H1 (cell line): ENCODE measurements at regions not wholly inside any gene's neighbourhood (a gene's known extent, or its start where the extent isn't known, plus 50 kb on each side); places are given as distances from the start of the nearest gene placed in this dataset.

ENCODE experiments used
- CEBPB ChIP-seq: IDR thresholded peaks from 2 replicates; pipeline ENCODE4 v1.6.1; 2012; ENCODE audit warnings: low read depth, low read length
- CHD7 ChIP-seq: fragments of 300-600 bp; sonication (generic); IDR thresholded peaks from 2 replicates; pipeline ENCODE4 v1.7.1; 2012; ENCODE audit warnings: low read length, moderate library complexity, mild to moderate bottlenecking, inconsistent platforms; ENCODE audit not compliant: insufficient replicate concordance
- EP300 ChIP-seq, 2 experiments: IDR thresholded peaks; 1 replicate in 1 of 2; 2 replicates in 1 of 2; pipeline ENCODE4 v1.6.1; 2011 to 2012; ENCODE audit warnings: low read depth in 2 of 2, low read length in 2 of 2, mild to moderate bottlenecking in 2 of 2, borderline replicate concordance in 1 of 2, inconsistent platforms in 1 of 2, moderate library complexity in 1 of 2
- FOSL1 ChIP-seq: IDR thresholded peaks from 2 replicates; pipeline ENCODE4 v1.6.1; 2011; ENCODE audit warnings: mild to moderate bottlenecking, low read depth, low read length, moderate library complexity; ENCODE audit not compliant: insufficient read depth
- HDAC2 ChIP-seq, 2 experiments: fragments of 300-600 bp in 1 of 2; sonication (generic) in 1 of 2; IDR thresholded peaks; 2 replicates each; pipeline ENCODE4 v1.6.1; 2011 to 2012; ENCODE audit warnings: low read depth in 2 of 2, low read length in 2 of 2, mild to moderate bottlenecking in 2 of 2, moderate library complexity in 2 of 2, borderline replicate concordance in 1 of 2, inconsistent platforms in 1 of 2
- NANOG ChIP-seq: IDR thresholded peaks from 2 replicates; pipeline ENCODE4 v1.6.1; 2011; ENCODE audit warnings: low read length, low read depth, mild to moderate bottlenecking, inconsistent platforms; ENCODE audit not compliant: insufficient read depth, poor library complexity, severe bottlenecking
- POLR2A ChIP-seq, 2 experiments: IDR thresholded peaks; 1 replicate in 1 of 2; 2 replicates in 1 of 2; pipeline ENCODE4 v1.6.1; 2011; ENCODE audit warnings: low read depth in 2 of 2, low read length in 2 of 2, mild to moderate bottlenecking in 2 of 2; ENCODE audit errors: control extremely low read depth in 1 of 2
- POU5F1 ChIP-seq: IDR thresholded peaks from 2 replicates; pipeline ENCODE4 v1.6.1; 2011; ENCODE audit warnings: low read depth, mild to moderate bottlenecking, low read length, moderate library complexity
- RFX5 ChIP-seq: IDR thresholded peaks from 2 replicates; pipeline ENCODE4 v1.6.1; 2011; ENCODE audit warnings: low read depth, low read length, improper control_type of control experiment, borderline replicate concordance
- SIRT6 ChIP-seq: IDR thresholded peaks from one replicate; pipeline ENCODE4 v1.7.1; 2012; ENCODE audit warnings: low read length, inconsistent platforms
- TF ChIP-seq, protein P1 (sequence below): IDR thresholded peaks from 2 replicates; pipeline ENCODE4 v1.6.1; 2011; ENCODE audit warnings: low read length, improper control_type of control experiment

DNA sequence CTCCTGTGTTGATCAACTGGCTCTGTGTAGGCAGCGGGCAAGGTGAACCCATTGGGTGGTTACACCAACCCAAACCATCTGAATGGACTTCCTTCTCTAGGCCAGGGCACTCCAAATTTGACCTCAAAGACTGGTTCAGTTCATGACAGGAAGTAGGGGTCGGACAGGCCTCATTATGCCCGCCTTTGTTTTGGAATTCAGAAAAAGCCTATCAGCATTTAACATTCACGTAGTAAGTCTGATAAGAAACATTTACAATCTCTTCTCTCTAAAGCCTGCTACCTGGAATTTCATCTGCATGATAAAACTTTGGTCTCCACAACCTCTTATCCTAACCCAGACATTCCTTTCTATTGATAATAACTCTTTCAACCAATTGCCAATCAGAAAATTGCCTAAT is 97.1 kb upstream of the ETV3 start (continued):
- no peak for TF ChIP-seq CHD7
- TF ChIP-seq SIRT6 = no peak
- TF ChIP-seq EP300 (IDR thresholded peaks at IDR 0.05; ENCODE audit: borderline replicate concordance in 1 of 2, low read depth in 2 of 2, low read length in 2 of 2) = no peak
- TF ChIP-seq NANOG = no peak
- TF ChIP-seq HDAC2 (IDR thresholded peaks at IDR 0.05; ENCODE audit: borderline replicate concordance in 1 of 2, low read depth in 2 of 2, low read length in 2 of 2) = no peak
- TF ChIP-seq, protein P1, sequence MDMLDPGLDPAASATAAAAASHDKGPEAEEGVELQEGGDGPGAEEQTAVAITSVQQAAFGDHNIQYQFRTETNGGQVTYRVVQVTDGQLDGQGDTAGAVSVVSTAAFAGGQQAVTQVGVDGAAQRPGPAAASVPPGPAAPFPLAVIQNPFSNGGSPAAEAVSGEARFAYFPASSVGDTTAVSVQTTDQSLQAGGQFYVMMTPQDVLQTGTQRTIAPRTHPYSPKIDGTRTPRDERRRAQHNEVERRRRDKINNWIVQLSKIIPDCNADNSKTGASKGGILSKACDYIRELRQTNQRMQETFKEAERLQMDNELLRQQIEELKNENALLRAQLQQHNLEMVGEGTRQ = no peak
- no peak for TF ChIP-seq POLR2A (IDR thresholded peaks at IDR 0.05; ENCODE audit: control extremely low read depth in 1 of 2, low read depth in 2 of 2, low read length in 2 of 2)
- no peak for TF ChIP-seq POU5F1
- TF ChIP-seq RFX5 = no peak
- no peak for TF ChIP-seq CEBPB
- no peak for TF ChIP-seq FOSL1
